Natural killer cell (primary cell): ENCODE measurements at regions not wholly inside any gene's neighbourhood (a gene's known extent, or its start where the extent isn't known, plus 50 kb on each side); places are given as distances from the start of the nearest gene placed in this dataset.

Experiments used
- ATAC-seq, 3 donors: fragments of 150-1000 bp in 2 of 3; fragments of 200-7000 bp in 1 of 3; cut with Tn5 transposase; 1 replicate in 1 of 3; 2 replicates in 2 of 3; pipeline ENCODE4 v1.10.0; 2021; ENCODE audit warnings: mild to moderate bottlenecking in 2 of 3, moderate library complexity in 2 of 3
- DNase-seq, 2 donors: peaks; one replicate each; pipeline versions ENCODE4 v3.0.0 to v3.0.0-alpha.2; 2013 to 2021; ENCODE audit warnings: mixed read lengths in 1 of 2
- H3K27ac ChIP-seq: one replicate; pipeline ENCODE4 v1.5.1; 2013; ENCODE audit warnings: mild to moderate bottlenecking, low read length
- H3K27me3 ChIP-seq: one replicate; pipeline ENCODE4 v1.6.1; 2013; ENCODE audit warnings: low read length; ENCODE audit not compliant: control insufficient read depth, insufficient read depth
- H3K36me3 ChIP-seq: one replicate; pipeline ENCODE4 v1.6.1; 2013; ENCODE audit warnings: low read length; ENCODE audit not compliant: control insufficient read depth, insufficient read depth
- H3K4me1 ChIP-seq: one replicate; pipeline ENCODE4 v1.6.1; 2013; ENCODE audit warnings: low read length; ENCODE audit not compliant: control insufficient read depth, insufficient read depth
- H3K4me3 ChIP-seq: one replicate; pipeline ENCODE4 v1.5.1; 2013; ENCODE audit warnings: low read length
- H3K9me3 ChIP-seq: one replicate; pipeline ENCODE4 v1.6.1; 2013; ENCODE audit warnings: low read length; ENCODE audit not compliant: control insufficient read depth, insufficient read depth
- H3K27ac Mint-ChIP-seq, 2 donors: one replicate each; pipeline ENCODE4 v1.8.0; 2022; ENCODE audit warnings: mild to moderate bottlenecking in 2 of 2, mixed read lengths in 2 of 2, moderate library complexity in 1 of 2
- H3K27me3 Mint-ChIP-seq, 2 donors: one replicate each; pipeline ENCODE4 v1.8.0; 2022; ENCODE audit warnings: low read depth in 2 of 2, mixed read lengths in 2 of 2
- H3K36me3 Mint-ChIP-seq: one replicate; pipeline ENCODE4 v1.8.0; 2022; ENCODE audit warnings: mixed read lengths
- H3K4me1 Mint-ChIP-seq, 2 donors: one replicate each; pipeline ENCODE4 v1.8.0; 2022; ENCODE audit warnings: mixed read lengths in 2 of 2
- H3K4me3 Mint-ChIP-seq: one replicate; pipeline ENCODE4 v1.8.0; 2022; ENCODE audit warnings: mild to moderate bottlenecking, moderate library complexity, mixed read lengths
- H3K9me3 Mint-ChIP-seq, 2 donors: one replicate each; pipeline ENCODE4 v1.8.0; 2022; ENCODE audit warnings: mixed read lengths in 2 of 2
- WGBS: methylation state at CpG from one replicate; pipeline ENCODE4 v1.1.7; 2013; ENCODE audit warnings: missing lambda C conversion rate; ENCODE audit not compliant: insufficient coverage; 5-methylcytosine and 5-hydroxymethylcytosine counted together
- intact Hi-C: fragments of 100-400 bp; cut with micrococcal nuclease; formaldehyde crosslinking; loops from one replicate; pipeline ENCODE4 v1.14.2; 2022
- TF ChIP-seq, protein P1 (sequence below): fragments of 200-600 bp; IDR thresholded peaks from one replicate; pipeline ENCODE4 v1.8.0; 2022; ENCODE audit warnings: antibody characterized with exemption

- no peaks in the 10 kb centered on the region for H3K36me3 ChIP-seq
- H3K27me3 ChIP-seq, result no peaks in the 10 kb centered on the region
- H3K27ac ChIP-seq, result no peak overlapping the region
- no peaks in the 10 kb centered on the region for H3K27me3 Mint-ChIP-seq
- no peaks in the 10 kb centered on the region for H3K4me1 Mint-ChIP-seq
- peaks cover 11 to 20% of the 10 kb centered on the region in 2 donors for H3K9me3 Mint-ChIP-seq
- H3K36me3 Mint-ChIP-seq, result no peaks in the 10 kb centered on the region
- intact Hi-C loops, result no loop called here
- H3K4me3 Mint-ChIP-seq, result no peak overlapping the region
- H3K9me3 ChIP-seq, result no peaks in the 10 kb centered on the region
- H3K27ac Mint-ChIP-seq, result no peak overlapping the region
- H3K4me1 ChIP-seq, result no peaks in the 10 kb centered on the region
- WGBS, result 100% methylated on average over 1 of the region's 2 CpGs
- DNase-seq, result no peak
- TF ChIP-seq, protein P1, sequence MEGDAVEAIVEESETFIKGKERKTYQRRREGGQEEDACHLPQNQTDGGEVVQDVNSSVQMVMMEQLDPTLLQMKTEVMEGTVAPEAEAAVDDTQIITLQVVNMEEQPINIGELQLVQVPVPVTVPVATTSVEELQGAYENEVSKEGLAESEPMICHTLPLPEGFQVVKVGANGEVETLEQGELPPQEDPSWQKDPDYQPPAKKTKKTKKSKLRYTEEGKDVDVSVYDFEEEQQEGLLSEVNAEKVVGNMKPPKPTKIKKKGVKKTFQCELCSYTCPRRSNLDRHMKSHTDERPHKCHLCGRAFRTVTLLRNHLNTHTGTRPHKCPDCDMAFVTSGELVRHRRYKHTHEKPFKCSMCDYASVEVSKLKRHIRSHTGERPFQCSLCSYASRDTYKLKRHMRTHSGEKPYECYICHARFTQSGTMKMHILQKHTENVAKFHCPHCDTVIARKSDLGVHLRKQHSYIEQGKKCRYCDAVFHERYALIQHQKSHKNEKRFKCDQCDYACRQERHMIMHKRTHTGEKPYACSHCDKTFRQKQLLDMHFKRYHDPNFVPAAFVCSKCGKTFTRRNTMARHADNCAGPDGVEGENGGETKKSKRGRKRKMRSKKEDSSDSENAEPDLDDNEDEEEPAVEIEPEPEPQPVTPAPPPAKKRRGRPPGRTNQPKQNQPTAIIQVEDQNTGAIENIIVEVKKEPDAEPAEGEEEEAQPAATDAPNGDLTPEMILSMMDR, result no peak
- H3K4me3 ChIP-seq, result no peak overlapping the region
- ATAC-seq, result no peak
These were observed 808.7 kb downstream of the KCNA4 start for GRCh38 chr11:29208117-29208516.

DNA sequence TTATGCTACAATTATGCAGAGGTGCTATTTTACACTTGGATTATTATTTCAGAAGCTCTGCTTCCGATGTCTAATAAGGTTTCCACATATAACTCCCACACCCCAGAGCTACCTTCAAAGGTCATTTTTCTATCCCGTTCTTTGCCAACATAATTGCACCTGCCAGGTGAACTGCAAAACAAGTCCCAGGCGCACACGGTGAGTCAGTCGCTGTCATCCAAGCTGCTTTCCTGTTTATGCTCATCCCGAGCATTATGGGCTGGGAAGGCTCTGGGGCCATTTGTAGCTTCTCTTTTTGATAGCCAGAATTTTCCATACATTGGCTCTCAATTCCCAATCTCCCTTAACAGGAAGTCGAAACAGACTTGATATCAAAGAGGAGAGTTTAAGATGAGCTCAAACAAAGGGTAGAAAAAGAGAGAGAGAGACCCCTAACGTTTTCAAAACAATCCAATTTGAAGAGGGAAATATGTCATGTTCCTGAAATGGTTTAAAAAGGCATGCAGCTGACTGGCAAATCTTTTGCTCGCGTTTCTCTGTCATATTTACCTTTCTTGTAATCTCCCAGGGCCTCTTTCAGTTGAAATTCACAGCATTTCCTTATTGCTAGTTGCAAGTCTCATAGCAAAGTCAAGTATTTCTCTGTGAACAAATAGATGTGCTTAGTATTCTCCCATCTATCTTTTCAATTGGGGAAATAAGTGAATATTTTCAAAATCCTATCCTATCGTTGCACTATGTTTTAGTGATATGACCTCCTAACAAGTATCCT, 815.9 kb downstream of the KCNA4 start:
- intact Hi-C loops, result no loop called here

GRCh38 chr11:29190313-29190712, 826.5 kb downstream of the KCNA4 start:
- Mint-ChIP-seq H3K4me1 (no peaks in the 10 kb centered on the region), H3K27ac (no peak overlapping the region), H3K36me3 (no peaks in the 10 kb centered on the region), H3K9me3 (peaks cover 16 to 17% of the 10 kb centered on the region in 2 donors), H3K27me3 (no peaks in the 10 kb centered on the region), H3K4me3 (no peak overlapping the region)
- Histone ChIP-seq H3K4me1 (no peaks in the 10 kb centered on the region), H3K27ac (no peak overlapping the region), H3K27me3 (no peaks in the 10 kb centered on the region), H3K9me3 (peaks cover 4% of the 10 kb centered on the region), H3K4me3 (no peak overlapping the region), H3K36me3 (no peaks in the 10 kb centered on the region)
- TF ChIP-seq, protein P1, result no peak
- no peak for ATAC-seq
- DNase-seq, result no peak
- intact Hi-C loops, result no loop called here

More for the DNA sequence above, 815.9 kb downstream of the KCNA4 start:
- Histone ChIP-seq H3K4me1 (no peaks in the 10 kb centered on the region), H3K27me3 (no peaks in the 10 kb centered on the region), H3K9me3 (no peaks in the 10 kb centered on the region), H3K36me3 (no peaks in the 10 kb centered on the region), H3K4me3 (no peak overlapping the region), H3K27ac (no peak overlapping the region)
- Mint-ChIP-seq H3K4me3 (no peak overlapping the region), H3K27me3 (no peaks in the 10 kb centered on the region), H3K27ac (no peak overlapping the region), H3K9me3 (peaks cover 6 to 13% of the 10 kb centered on the region in 2 donors), H3K36me3 (no peaks in the 10 kb centered on the region), H3K4me1 (no peaks in the 10 kb centered on the region)
- TF ChIP-seq, protein P1, result no peak
- ATAC-seq (no peak), DNase-seq (no peak)
- 79% methylated on average over 9 of the region's 11 CpGs for WGBS

DNA sequence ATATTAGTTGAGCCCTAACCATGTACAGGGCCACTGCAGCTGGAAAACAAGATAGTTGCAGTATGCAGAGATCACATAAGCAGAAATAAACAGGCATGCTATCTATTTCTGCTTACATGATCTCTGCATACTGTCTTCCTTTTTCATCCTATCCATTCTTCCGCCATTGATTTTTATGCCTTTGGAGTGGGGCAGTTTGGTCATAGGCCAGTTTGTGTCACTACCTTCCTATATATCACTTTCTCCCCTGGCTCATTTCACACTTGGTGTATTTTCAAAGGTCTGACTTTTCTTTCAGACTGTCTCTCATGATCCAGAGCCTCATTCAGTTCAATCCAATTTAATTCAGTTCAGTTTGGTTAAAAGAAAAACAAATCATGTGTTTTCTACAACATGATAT, 829.6 kb downstream of the KCNA4 start:
- H3K27ac Mint-ChIP-seq, result no peak overlapping the region
- no peaks in the 10 kb centered on the region for H3K27me3 Mint-ChIP-seq
- TF ChIP-seq, protein P1, result no peak
- intact Hi-C loops, result no loop called here
- Histone ChIP-seq H3K4me3 (no peak overlapping the region), H3K27me3 (no peaks in the 10 kb centered on the region), H3K36me3 (no peaks in the 10 kb centered on the region), H3K27ac (no peak overlapping the region), H3K4me1 (no peaks in the 10 kb centered on the region), H3K9me3 (peaks cover 4% of the 10 kb centered on the region)
- WGBS, result 90% methylated on average over 1 of the region's 1 CpG
- peaks cover 6% of the 10 kb centered on the region for H3K36me3 Mint-ChIP-seq
- ATAC-seq (no peak), DNase-seq (no peak)
- no peaks in the 10 kb centered on the region for H3K4me1 Mint-ChIP-seq
- H3K9me3 Mint-ChIP-seq, result peaks cover 13 to 25% of the 10 kb centered on the region in 2 donors
- no peak overlapping the region for H3K4me3 Mint-ChIP-seq
